ENCODE measurements at regions not wholly inside any gene's neighbourhood (a gene's known extent, or its start where the extent isn't known, plus 50 kb on each side); places are given as distances from the start of the nearest gene placed in this dataset.

DNA sequence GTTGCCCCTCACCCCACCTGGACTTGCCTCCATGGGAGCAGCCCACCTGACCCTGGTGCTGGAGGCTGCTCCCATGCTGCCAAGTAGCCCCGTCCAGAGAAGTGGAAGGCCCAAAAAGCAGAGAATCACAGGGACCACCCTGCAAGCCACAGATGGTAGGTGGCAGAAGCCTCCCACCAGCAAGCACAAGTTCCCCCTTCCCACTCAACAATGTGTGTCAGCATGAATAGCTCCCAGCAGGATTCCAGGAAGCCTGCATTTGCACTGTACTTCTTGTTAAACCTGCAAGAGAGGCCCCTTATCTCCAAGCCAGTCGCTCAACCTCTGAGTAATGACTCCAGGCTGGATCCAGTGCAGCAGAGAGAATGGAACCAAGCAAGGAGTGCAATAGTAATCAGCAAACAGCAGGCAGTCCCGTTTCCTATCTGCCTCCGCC, 180.8 kb upstream of the CST7 start:
- DNase-seq (ENCODE audit: low read depth) = no peak
- TF ChIP-seq, protein P1, sequence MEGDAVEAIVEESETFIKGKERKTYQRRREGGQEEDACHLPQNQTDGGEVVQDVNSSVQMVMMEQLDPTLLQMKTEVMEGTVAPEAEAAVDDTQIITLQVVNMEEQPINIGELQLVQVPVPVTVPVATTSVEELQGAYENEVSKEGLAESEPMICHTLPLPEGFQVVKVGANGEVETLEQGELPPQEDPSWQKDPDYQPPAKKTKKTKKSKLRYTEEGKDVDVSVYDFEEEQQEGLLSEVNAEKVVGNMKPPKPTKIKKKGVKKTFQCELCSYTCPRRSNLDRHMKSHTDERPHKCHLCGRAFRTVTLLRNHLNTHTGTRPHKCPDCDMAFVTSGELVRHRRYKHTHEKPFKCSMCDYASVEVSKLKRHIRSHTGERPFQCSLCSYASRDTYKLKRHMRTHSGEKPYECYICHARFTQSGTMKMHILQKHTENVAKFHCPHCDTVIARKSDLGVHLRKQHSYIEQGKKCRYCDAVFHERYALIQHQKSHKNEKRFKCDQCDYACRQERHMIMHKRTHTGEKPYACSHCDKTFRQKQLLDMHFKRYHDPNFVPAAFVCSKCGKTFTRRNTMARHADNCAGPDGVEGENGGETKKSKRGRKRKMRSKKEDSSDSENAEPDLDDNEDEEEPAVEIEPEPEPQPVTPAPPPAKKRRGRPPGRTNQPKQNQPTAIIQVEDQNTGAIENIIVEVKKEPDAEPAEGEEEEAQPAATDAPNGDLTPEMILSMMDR (conservative IDR thresholded peaks at IDR 0.05; ENCODE audit: low read depth, low read length) = no peak
- no peak overlapping the region for H3K4me3 ChIP-seq (ENCODE audit: low read depth, low read length)

DNA sequence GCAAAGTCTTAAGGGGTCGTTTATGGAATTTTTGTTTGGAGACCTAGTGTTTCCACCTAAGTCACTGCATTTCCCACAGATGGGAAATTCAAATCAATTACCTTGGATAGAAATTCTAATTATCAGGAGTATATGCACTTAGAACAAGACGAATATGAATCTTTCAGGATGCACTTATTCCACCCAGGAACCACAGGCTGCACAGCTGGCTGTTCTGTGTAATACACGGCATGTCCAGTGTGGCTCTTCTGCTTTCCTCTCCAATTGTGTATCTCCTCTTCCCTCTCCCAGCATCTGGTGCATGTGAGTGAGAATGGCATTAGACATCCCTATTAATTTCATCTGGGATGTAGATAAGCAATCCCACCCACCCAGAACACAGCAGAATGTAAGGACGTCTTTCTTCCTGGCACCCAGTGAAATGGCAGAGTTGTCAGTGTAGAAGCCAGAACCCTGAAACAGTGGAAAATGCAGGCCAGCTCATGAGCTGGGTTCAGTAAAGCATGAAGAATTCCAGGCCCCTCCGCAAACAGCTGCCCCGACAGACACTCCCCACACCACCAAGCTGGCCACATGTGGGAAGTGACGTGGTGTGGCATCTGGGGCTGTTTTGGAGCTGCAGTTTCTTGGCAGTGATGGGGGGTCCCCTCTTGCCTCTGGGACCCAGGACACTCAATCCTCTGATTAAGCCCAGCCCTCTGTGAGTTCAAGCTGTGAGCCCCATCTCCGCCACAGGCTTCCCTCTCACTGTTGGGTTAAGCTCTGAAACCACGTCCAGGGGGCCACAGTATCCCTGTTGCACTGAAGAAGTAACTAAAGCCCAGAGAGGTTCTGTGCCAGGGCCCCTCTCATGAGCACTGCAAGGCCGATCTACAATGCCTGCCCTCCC, 180.1 kb upstream of the CST7 start:
- no peak overlapping the region for H3K4me3 ChIP-seq (ENCODE audit: low read depth, low read length)
- DNase-seq (ENCODE audit: low read depth) = no peak
- TF ChIP-seq, protein P1 (conservative IDR thresholded peaks at IDR 0.05; ENCODE audit: low read depth, low read length) = no peak

DNA sequence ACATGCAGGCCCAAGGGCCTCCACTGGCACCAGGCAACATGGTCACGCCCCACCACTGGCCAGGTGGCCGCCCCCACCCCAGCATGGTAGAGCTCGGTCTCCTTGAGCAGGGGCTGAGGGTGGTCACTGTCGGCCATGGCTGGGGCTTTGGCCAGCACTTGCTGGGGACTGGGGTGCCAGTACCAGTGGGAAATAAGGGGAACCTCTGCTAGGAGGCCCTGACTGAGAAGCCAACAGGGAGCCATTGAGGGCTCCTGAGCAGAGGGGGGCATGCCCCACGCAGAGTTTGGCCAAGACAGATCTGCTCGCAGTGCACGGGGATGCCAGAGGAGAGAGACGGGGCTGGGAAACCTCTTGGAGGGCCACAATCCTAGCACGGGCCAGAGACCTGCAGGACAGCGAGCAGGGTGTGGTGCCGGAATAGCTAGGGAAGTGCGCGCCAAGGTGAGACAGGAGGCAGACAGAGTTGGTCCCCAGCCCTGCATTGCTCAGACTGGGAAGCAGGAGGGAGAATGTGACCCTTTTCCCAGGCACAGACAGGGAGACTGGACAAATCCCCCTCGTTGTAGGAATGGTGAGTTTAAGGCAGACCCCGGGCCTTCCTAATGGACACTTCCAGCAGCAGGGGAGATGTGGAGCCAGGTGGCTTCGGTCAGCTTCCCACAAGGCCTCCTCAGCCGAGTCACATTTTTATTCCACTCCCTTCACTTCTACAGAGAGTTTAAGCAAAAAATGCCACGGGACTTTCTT, 179.0 kb upstream of the CST7 start:
- TF ChIP-seq, protein P1 (conservative IDR thresholded peaks at IDR 0.05; ENCODE audit: low read depth, low read length) = no peak
- H3K4me3 ChIP-seq (ENCODE audit: low read depth, low read length) = no peak overlapping the region
- DNase-seq (ENCODE audit: low read depth) = no peak

DNA sequence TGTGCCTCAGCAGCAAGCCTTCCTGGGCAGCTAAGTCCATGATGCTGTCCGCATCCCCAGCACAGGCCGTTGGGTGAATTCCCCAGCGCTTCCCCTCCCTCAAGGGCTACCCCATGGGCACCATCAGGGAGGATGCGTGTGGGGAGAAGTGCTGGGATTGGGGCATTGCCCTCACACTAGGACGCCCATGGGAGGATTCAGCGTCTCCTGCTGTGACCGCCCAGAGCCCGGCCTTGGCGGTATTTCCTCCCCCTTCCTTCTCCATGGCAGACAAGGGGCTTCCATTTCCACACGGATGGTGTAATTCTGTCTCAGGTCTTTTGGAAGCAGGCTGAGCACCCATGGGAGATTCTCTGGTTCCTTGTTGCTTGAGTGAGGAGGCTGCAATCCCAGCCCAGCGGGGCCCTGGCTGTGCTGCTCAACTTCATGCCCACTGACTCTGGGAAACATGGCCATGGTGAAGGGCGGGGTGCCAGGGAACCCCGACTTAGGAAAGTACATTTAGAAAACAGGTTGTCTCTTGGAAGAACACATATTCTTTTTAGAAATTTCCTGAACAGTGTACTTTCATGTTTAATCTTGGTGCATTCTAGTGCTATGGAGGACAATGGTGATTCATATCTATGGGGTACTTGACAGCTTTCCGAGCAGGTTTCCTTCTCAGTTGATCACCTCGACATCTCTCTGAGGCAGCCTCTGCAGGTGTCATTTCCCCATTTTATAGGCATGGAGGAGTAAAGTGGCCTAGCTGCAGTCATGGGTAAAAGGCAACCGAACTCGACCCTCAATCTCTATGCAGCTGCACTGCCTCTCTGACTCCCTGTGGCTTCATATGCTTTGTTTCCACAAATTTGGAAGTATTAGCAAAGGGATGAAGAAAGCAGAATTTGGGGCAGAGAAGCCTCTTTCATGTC, 178.2 kb upstream of the CST7 start:
- TF ChIP-seq, protein P1 (conservative IDR thresholded peaks at IDR 0.05; ENCODE audit: low read depth, low read length) = no peak
- no peak overlapping the region for H3K4me3 ChIP-seq (ENCODE audit: low read depth, low read length)
- DNase-seq (ENCODE audit: low read depth) = no peak

DNA sequence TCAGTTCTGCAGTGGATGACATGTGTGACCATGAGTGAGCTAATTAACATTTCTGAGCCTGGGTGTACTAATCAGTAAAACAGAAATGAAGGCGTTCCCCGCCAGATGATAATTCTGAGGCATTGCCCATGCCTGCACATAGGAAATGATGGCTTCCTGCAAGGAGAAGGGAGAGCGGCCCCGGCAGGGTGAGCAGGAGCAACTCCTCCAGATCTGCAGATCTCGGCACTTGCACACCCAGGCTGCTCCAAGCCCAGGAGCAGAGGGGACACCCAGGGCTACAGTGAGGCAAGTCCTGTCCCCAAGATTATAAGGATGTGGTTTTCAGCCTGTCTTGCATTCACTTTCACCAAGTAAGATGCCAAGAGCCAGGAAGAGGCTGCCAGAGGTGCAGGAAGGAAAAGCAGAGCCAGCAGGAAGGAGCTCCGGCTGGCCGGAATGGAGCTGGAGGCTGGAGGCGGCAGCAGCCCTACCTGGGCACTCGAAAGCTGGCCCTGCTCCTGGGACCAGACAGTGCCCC, 177.5 kb upstream of the CST7 start:
- no peak for DNase-seq (ENCODE audit: low read depth)
- TF ChIP-seq, protein P1 (conservative IDR thresholded peaks at IDR 0.05; ENCODE audit: low read depth, low read length) = no peak
- H3K4me3 ChIP-seq (ENCODE audit: low read depth, low read length) = no peak overlapping the region

DNA sequence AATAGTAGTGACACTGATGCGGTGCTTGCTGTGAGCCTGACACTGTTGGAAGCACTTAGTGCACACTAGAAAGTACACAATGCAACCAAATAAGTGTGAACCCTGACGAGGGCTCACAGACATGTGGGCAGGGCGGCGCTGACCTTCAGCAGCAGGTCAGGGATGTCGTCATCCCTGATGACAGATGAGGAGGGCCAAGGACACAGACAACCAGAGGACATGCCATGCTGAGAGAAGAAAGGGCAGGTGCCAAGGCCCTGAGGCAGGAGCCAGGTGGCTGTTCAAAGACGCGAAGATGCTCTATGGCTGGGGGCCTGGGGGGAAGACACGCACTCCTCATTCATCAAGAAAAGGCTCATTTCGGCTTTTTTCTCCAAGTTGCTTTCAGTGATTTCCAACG, 176.4 kb upstream of the CST7 start:
- H3K4me3 ChIP-seq (ENCODE audit: low read depth, low read length) = no peak overlapping the region
- TF ChIP-seq, protein P1 (conservative IDR thresholded peaks at IDR 0.05; ENCODE audit: low read depth, low read length) = no peak
- no peak for DNase-seq (ENCODE audit: low read depth)

Data from epithelial cell of proximal tubule (primary cell).